ENCODE measurements at regions not wholly inside any gene's neighbourhood (a gene's known extent, or its start where the extent isn't known, plus 50 kb on each side); places are given as distances from the start of the nearest gene placed in this dataset.

GRCh38 chr1:29964718-29965533 is 728.6 kb downstream of the PTPRU start:
- Histone ChIP-seq H3K27ac (ENCODE audit: low read length) (no peak overlapping the region), H3K36me3 (ENCODE audit: control insufficient read depth in 1 of 2, insufficient read depth in 2 of 2, low read length in 2 of 2) (no peaks in the 10 kb centered on the region), H3K27me3 (ENCODE audit: low read depth, low read length) (no peaks in the 10 kb centered on the region), H3K4me1 (ENCODE audit: control insufficient read depth in 1 of 2, insufficient read depth in 2 of 2, low read length in 2 of 2) (no peaks in the 10 kb centered on the region), H3K4me3 (ENCODE audit: low read depth in 1 of 2, low read length in 2 of 2) (no peak overlapping the region), H3K9me3 (ENCODE audit: control insufficient read depth in 1 of 2, low read length in 2 of 2) (no peaks in the 10 kb centered on the region)

- Histone ChIP-seq H3K9me3 (ENCODE audit: control insufficient read depth in 1 of 2, low read length in 2 of 2) (no peaks in the 10 kb centered on the region), H3K4me3 (ENCODE audit: low read depth in 1 of 2, low read length in 2 of 2) (no peak overlapping the region), H3K4me1 (ENCODE audit: control insufficient read depth in 1 of 2, insufficient read depth in 2 of 2, low read length in 2 of 2) (no peaks in the 10 kb centered on the region), H3K27me3 (ENCODE audit: low read depth, low read length) (no peaks in the 10 kb centered on the region), H3K27ac (ENCODE audit: low read length) (no peak overlapping the region), H3K36me3 (ENCODE audit: control insufficient read depth in 1 of 2, insufficient read depth in 2 of 2, low read length in 2 of 2) (no peaks in the 10 kb centered on the region)
Measured at GRCh38 chr1:29963946-29964345, 727.6 kb downstream of the PTPRU start.

- Histone ChIP-seq H3K9me3 (ENCODE audit: control insufficient read depth in 1 of 2, low read length in 2 of 2) (no peaks in the 10 kb centered on the region), H3K36me3 (ENCODE audit: control insufficient read depth in 1 of 2, insufficient read depth in 2 of 2, low read length in 2 of 2) (no peaks in the 10 kb centered on the region), H3K27me3 (ENCODE audit: low read depth, low read length) (no peaks in the 10 kb centered on the region), H3K4me1 (ENCODE audit: control insufficient read depth in 1 of 2, insufficient read depth in 2 of 2, low read length in 2 of 2) (no peaks in the 10 kb centered on the region), H3K27ac (ENCODE audit: low read length) (no peak overlapping the region), H3K4me3 (ENCODE audit: low read depth in 1 of 2, low read length in 2 of 2) (no peak overlapping the region)
Measured at GRCh38 chr1:29962831-29963247, 726.5 kb downstream of the PTPRU start.

DNA sequence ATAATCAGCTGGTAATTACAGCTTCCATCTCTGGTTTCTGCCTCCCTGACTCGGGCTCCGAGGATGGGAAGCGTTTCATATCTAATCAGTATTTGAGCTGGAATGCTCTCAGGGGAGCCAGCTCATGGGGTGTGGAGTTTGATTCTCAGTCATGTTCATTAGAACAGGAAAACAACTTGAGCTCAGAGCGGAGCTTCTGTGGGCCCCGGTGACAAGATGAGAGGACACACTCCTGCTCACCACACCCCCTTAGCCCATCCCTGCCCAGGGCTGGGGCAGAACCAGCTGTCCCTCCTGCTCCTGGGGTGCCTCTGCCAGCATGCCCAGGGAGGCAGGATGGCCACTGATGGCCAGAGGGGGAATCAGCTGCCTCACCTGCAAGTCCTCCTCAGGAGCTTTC is 726.0 kb downstream of the PTPRU start:
- no peak overlapping the region for H3K4me3 ChIP-seq (ENCODE audit: low read depth in 1 of 2, low read length in 2 of 2)
- H3K27me3 ChIP-seq (ENCODE audit: low read depth, low read length), result no peaks in the 10 kb centered on the region
- no peak overlapping the region for H3K27ac ChIP-seq (ENCODE audit: low read length)
- no peaks in the 10 kb centered on the region for H3K4me1 ChIP-seq (ENCODE audit: control insufficient read depth in 1 of 2, insufficient read depth in 2 of 2, low read length in 2 of 2)
- H3K9me3 ChIP-seq (ENCODE audit: control insufficient read depth in 1 of 2, low read length in 2 of 2), result no peaks in the 10 kb centered on the region
- H3K36me3 ChIP-seq (ENCODE audit: control insufficient read depth in 1 of 2, insufficient read depth in 2 of 2, low read length in 2 of 2), result no peaks in the 10 kb centered on the region

- H3K27me3 ChIP-seq (ENCODE audit: low read depth, low read length), result no peaks in the 10 kb centered on the region
- H3K9me3 ChIP-seq (ENCODE audit: control insufficient read depth in 1 of 2, low read length in 2 of 2), result no peaks in the 10 kb centered on the region
- no peaks in the 10 kb centered on the region for H3K4me1 ChIP-seq (ENCODE audit: control insufficient read depth in 1 of 2, insufficient read depth in 2 of 2, low read length in 2 of 2)
- H3K36me3 ChIP-seq (ENCODE audit: control insufficient read depth in 1 of 2, insufficient read depth in 2 of 2, low read length in 2 of 2), result no peaks in the 10 kb centered on the region
- no peak overlapping the region for H3K4me3 ChIP-seq (ENCODE audit: low read depth in 1 of 2, low read length in 2 of 2)
- H3K27ac ChIP-seq (ENCODE audit: low read length), result no peak overlapping the region
Measured at GRCh38 chr1:29961293-29962059, 725.2 kb downstream of the PTPRU start.

DNA sequence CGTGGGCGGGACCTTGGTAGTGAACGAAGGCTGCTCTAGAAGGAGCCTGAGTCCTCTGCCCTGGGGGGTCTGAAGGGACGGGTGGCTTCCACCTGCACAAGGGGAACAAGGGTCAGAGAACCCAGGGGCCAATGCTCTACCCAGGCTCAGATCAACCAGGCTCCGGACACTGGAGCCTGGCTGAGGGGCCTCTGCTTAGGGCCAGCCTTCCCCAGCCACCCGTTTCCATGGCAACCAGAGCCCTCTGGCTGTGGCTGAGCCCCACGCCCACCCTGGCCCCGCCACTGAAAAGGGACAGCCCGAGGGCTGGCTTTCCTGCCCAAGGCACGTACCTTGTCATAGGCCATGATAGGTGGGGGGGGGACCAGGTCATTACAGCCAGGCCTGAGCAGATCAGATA is 724.6 kb downstream of the PTPRU start:
- Histone ChIP-seq H3K27ac (ENCODE audit: low read length) (no peak overlapping the region), H3K36me3 (ENCODE audit: control insufficient read depth in 1 of 2, insufficient read depth in 2 of 2, low read length in 2 of 2) (no peaks in the 10 kb centered on the region), H3K9me3 (ENCODE audit: control insufficient read depth in 1 of 2, low read length in 2 of 2) (no peaks in the 10 kb centered on the region), H3K27me3 (ENCODE audit: low read depth, low read length) (no peaks in the 10 kb centered on the region), H3K4me3 (ENCODE audit: low read depth in 1 of 2, low read length in 2 of 2) (no peak overlapping the region), H3K4me1 (ENCODE audit: control insufficient read depth in 1 of 2, insufficient read depth in 2 of 2, low read length in 2 of 2) (no peaks in the 10 kb centered on the region)

GRCh38 chr1:29960156-29960755 is 723.9 kb downstream of the PTPRU start:
- H3K9me3 ChIP-seq (ENCODE audit: control insufficient read depth in 1 of 2, low read length in 2 of 2), result no peaks in the 10 kb centered on the region
- no peaks in the 10 kb centered on the region for H3K27me3 ChIP-seq (ENCODE audit: low read depth, low read length)
- H3K36me3 ChIP-seq (ENCODE audit: control insufficient read depth in 1 of 2, insufficient read depth in 2 of 2, low read length in 2 of 2), result no peaks in the 10 kb centered on the region
- H3K27ac ChIP-seq (ENCODE audit: low read length), result no peak overlapping the region
- H3K4me3 ChIP-seq (ENCODE audit: low read depth in 1 of 2, low read length in 2 of 2), result no peak overlapping the region
- no peaks in the 10 kb centered on the region for H3K4me1 ChIP-seq (ENCODE audit: control insufficient read depth in 1 of 2, insufficient read depth in 2 of 2, low read length in 2 of 2)

- Histone ChIP-seq H3K4me1 (ENCODE audit: control insufficient read depth in 1 of 2, insufficient read depth in 2 of 2, low read length in 2 of 2) (no peaks in the 10 kb centered on the region), H3K27me3 (ENCODE audit: low read depth, low read length) (no peaks in the 10 kb centered on the region), H3K9me3 (ENCODE audit: control insufficient read depth in 1 of 2, low read length in 2 of 2) (no peaks in the 10 kb centered on the region), H3K27ac (ENCODE audit: low read length) (no peak overlapping the region), H3K36me3 (ENCODE audit: control insufficient read depth in 1 of 2, insufficient read depth in 2 of 2, low read length in 2 of 2) (no peaks in the 10 kb centered on the region), H3K4me3 (ENCODE audit: low read depth in 1 of 2, low read length in 2 of 2) (no peak overlapping the region)
Measured at GRCh38 chr1:29959356-29959755, 723.0 kb downstream of the PTPRU start.

GRCh38 chr1:29958271-29958670 is 721.9 kb downstream of the PTPRU start:
- Histone ChIP-seq H3K27ac (ENCODE audit: low read length) (no peak overlapping the region), H3K4me3 (ENCODE audit: low read depth in 1 of 2, low read length in 2 of 2) (no peak overlapping the region), H3K36me3 (ENCODE audit: control insufficient read depth in 1 of 2, insufficient read depth in 2 of 2, low read length in 2 of 2) (no peaks in the 10 kb centered on the region), H3K9me3 (ENCODE audit: control insufficient read depth in 1 of 2, low read length in 2 of 2) (no peaks in the 10 kb centered on the region), H3K27me3 (ENCODE audit: low read depth, low read length) (no peaks in the 10 kb centered on the region), H3K4me1 (ENCODE audit: control insufficient read depth in 1 of 2, insufficient read depth in 2 of 2, low read length in 2 of 2) (no peaks in the 10 kb centered on the region)

DNA sequence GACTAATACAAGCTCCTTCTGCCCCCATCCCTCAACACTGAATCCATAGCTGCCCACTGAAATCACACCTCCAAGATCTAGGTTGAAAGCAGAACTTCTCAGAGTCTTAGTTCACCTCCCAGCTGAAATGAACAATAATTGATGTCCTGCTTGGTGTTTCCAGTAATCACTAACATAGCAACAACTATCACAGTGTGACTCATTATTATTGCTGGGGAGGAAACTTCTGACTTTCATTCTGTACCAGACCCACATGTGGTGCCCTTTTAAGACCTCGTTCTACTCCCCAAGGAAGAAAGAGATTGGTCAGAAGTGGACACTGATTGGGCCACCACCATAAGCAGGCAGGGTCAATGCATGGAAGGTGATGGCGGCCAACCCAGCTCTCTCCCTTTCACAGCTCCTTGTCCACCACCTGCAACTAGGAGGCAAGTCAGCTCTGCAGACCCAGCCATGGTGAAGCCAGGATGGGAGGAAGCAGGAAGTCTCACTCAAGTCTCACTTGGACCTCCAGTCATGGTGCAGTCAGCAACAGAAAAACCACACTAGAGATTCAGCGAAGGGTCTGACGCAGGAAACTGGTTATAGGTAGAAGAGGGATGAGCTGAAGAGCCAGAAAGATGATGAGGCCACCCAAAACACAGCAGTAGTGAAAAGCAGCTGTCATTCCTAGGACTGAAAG is 720.2 kb downstream of the PTPRU start:
- Histone ChIP-seq H3K27me3 (ENCODE audit: low read depth, low read length) (no peaks in the 10 kb centered on the region), H3K4me1 (ENCODE audit: control insufficient read depth in 1 of 2, insufficient read depth in 2 of 2, low read length in 2 of 2) (no peaks in the 10 kb centered on the region), H3K9me3 (ENCODE audit: control insufficient read depth in 1 of 2, low read length in 2 of 2) (no peaks in the 10 kb centered on the region), H3K36me3 (ENCODE audit: control insufficient read depth in 1 of 2, insufficient read depth in 2 of 2, low read length in 2 of 2) (no peaks in the 10 kb centered on the region), H3K27ac (ENCODE audit: low read length) (no peak overlapping the region), H3K4me3 (ENCODE audit: low read depth in 1 of 2, low read length in 2 of 2) (no peak overlapping the region)

- H3K27me3 ChIP-seq (ENCODE audit: low read depth, low read length), result no peaks in the 10 kb centered on the region
- H3K36me3 ChIP-seq (ENCODE audit: control insufficient read depth in 1 of 2, insufficient read depth in 2 of 2, low read length in 2 of 2), result no peaks in the 10 kb centered on the region
- H3K27ac ChIP-seq (ENCODE audit: low read length), result no peak overlapping the region
- H3K9me3 ChIP-seq (ENCODE audit: control insufficient read depth in 1 of 2, low read length in 2 of 2), result no peaks in the 10 kb centered on the region
- no peaks in the 10 kb centered on the region for H3K4me1 ChIP-seq (ENCODE audit: control insufficient read depth in 1 of 2, insufficient read depth in 2 of 2, low read length in 2 of 2)
- no peak overlapping the region for H3K4me3 ChIP-seq (ENCODE audit: low read depth in 1 of 2, low read length in 2 of 2)
Measured at GRCh38 chr1:29954591-29954990, 718.3 kb downstream of the PTPRU start.
